Ishikawa (cell line): ENCODE measurements at regions not wholly inside any gene's neighbourhood (a gene's known extent, or its start where the extent isn't known, plus 50 kb on each side); places are given as distances from the start of the nearest gene placed in this dataset.

ENCODE experiments used
- CREB1 ChIP-seq: IDR thresholded peaks from 2 replicates; pipeline ENCODE4 v1.6.1; 2012; ENCODE audit warnings: low read depth
- EP300 ChIP-seq: IDR thresholded peaks from 2 replicates; pipeline ENCODE4 v1.6.1; 2012; ENCODE audit warnings: borderline replicate concordance
- FOXM1 ChIP-seq: IDR thresholded peaks from 2 replicates; pipeline ENCODE4 v1.6.1; 2012; ENCODE audit warnings: low read depth, borderline replicate concordance
- MAX ChIP-seq: IDR thresholded peaks from 2 replicates; pipeline ENCODE4 v1.6.1; 2012
- NFIC ChIP-seq: IDR thresholded peaks from 2 replicates; pipeline ENCODE4 v1.6.1; 2012
- REST ChIP-seq: IDR thresholded peaks from 2 replicates; pipeline ENCODE4 v1.6.1; 2012; ENCODE audit warnings: low read depth, mild to moderate bottlenecking
- TAF1 ChIP-seq: IDR thresholded peaks from 2 replicates; pipeline ENCODE4 v1.6.1; 2012; ENCODE audit warnings: low read depth, mild to moderate bottlenecking
- TCF12 ChIP-seq: IDR thresholded peaks from 2 replicates; pipeline ENCODE4 v1.6.1; 2012; ENCODE audit warnings: low read depth
- TEAD4 ChIP-seq: IDR thresholded peaks from 2 replicates; pipeline ENCODE4 v1.6.1; 2012

- TF ChIP-seq EP300, result no peak
- TF ChIP-seq MAX, result no peak
- TF ChIP-seq TCF12, result no peak
- TF ChIP-seq TAF1, result no peak
- TF ChIP-seq REST, result no peak
- TF ChIP-seq TEAD4, result no peak
- TF ChIP-seq CREB1, result no peak
- TF ChIP-seq FOXM1, result no peak
- TF ChIP-seq NFIC, result no peak
Measured at GRCh38 chr1:195604287-195604686, 1004.0 kb downstream of the KCNT2 start.
